Esophagus squamous epithelium (tissue), 5 donors: ENCODE measurements at regions not wholly inside any gene's neighbourhood (a gene's known extent, or its start where the extent isn't known, plus 50 kb on each side); places are given as distances from the start of the nearest gene placed in this dataset.

Experiments used
- DNase-seq: peaks from one replicate; lab custom pipeline; 2025; lab: John Stamatoyannopoulos, UW
- H3K27ac ChIP-seq, 4 donors: fragments of 200-600 bp; sonication (generic); one replicate each; pipeline ENCODE4 v1.5.1; 2016 to 2019; ENCODE audit warnings: mild to moderate bottlenecking in 1 of 4
- H3K27me3 ChIP-seq, 4 donors: fragments of 200-600 bp; sonication (generic); 1 replicate in 3 of 4; 2 replicates in 1 of 4; pipeline versions ENCODE4 v1.5.1 to v1.6.0; 2017 to 2021; ENCODE audit warnings: antibody characterized with exemption in 1 of 4
- H3K36me3 ChIP-seq, 3 donors: fragments of 200-600 bp; sonication (generic); one replicate each; pipeline ENCODE4 v1.5.1; 2016 to 2019
- H3K4me1 ChIP-seq, 3 donors: fragments of 200-600 bp; sonication (generic); one replicate each; pipeline ENCODE4 v1.5.1; 2017 to 2019
- H3K4me3 ChIP-seq, 4 donors: fragments of 200-600 bp; sonication (generic); 1 replicate in 3 of 4; 2 replicates in 1 of 4; pipeline ENCODE4 v1.5.1; 2016 to 2019; ENCODE audit warnings: mild to moderate bottlenecking in 2 of 4, moderate library complexity in 1 of 4
- H3K9me3 ChIP-seq, 3 donors: fragments of 200-600 bp; sonication (generic); one replicate each; pipeline ENCODE4 v1.5.1; 2016 to 2019
- CTCF ChIP-seq, 6 experiments: fragments of 450-650 bp in 4 of 6; fragments of 200-600 bp in 2 of 6; sonication (generic) in 2 of 6; IDR thresholded peaks; one replicate each; pipeline ENCODE4 v1.5.1; 2016 to 2019; ENCODE audit warnings: antibody characterized with exemption in 6 of 6, mild to moderate bottlenecking in 4 of 6, moderate library complexity in 4 of 6
- POLR2A ChIP-seq, 4 donors: fragments of 450-650 bp; IDR thresholded peaks; one replicate each; pipeline ENCODE4 v1.6.1; 2017; ENCODE audit warnings: antibody characterized with exemption in 4 of 4, mild to moderate bottlenecking in 4 of 4, moderate library complexity in 3 of 4
- WGBS, 2 donors: methylation state at CpG; one replicate each; pipeline ENCODE4 v1.1.5; 2018; 5-methylcytosine and 5-hydroxymethylcytosine counted together
- intact Hi-C: fragments of 100-400 bp; cut with DNase I; formaldehyde crosslinking; loops from one replicate; pipeline ENCODE4 v1.15.0; 2022
- donor health status: DM: yes; HTN: yes; CAD: no.

- H3K4me1 ChIP-seq = no peaks in the 10 kb centered on the region
- intact Hi-C loops = no loop called here
- no peak overlapping the region for H3K27ac ChIP-seq
- DNase-seq = no peak
- H3K36me3 ChIP-seq = no peaks in the 10 kb centered on the region
- H3K27me3 ChIP-seq = no peaks in the 10 kb centered on the region
- H3K4me3 ChIP-seq = no peak overlapping the region
- TF ChIP-seq CTCF (IDR thresholded peaks at IDR 0.05) (no peak), POLR2A (IDR thresholded peaks at IDR 0.05) (no peak)
- WGBS, 2 donors = 88 to 92% methylated on average over 6 of the region's 6 CpGs
- peaks cover 0 to 12% (median 0%) of the 10 kb centered on the region in 3 donors for H3K9me3 ChIP-seq
Observed at GRCh38 chr2:4454907-4455306, 751.5 kb downstream of the DCDC2C start.

- Histone ChIP-seq H3K4me1 (no peaks in the 10 kb centered on the region), H3K9me3 (peaks cover 0 to 12% (median 0%) of the 10 kb centered on the region in 3 donors), H3K4me3 (no peak overlapping the region), H3K27ac (no peak overlapping the region), H3K27me3 (no peaks in the 10 kb centered on the region), H3K36me3 (no peaks in the 10 kb centered on the region)
- TF ChIP-seq POLR2A (IDR thresholded peaks at IDR 0.05) = no peak
- TF ChIP-seq CTCF (IDR thresholded peaks at IDR 0.05) = no peak
- intact Hi-C loops = no loop called here
- DNase-seq = no peak
- WGBS, 2 donors = 79 to 83% methylated on average over 3 of the region's 3 CpGs
Observed at GRCh38 chr2:4455486-4456155, 752.2 kb downstream of the DCDC2C start.

DNA sequence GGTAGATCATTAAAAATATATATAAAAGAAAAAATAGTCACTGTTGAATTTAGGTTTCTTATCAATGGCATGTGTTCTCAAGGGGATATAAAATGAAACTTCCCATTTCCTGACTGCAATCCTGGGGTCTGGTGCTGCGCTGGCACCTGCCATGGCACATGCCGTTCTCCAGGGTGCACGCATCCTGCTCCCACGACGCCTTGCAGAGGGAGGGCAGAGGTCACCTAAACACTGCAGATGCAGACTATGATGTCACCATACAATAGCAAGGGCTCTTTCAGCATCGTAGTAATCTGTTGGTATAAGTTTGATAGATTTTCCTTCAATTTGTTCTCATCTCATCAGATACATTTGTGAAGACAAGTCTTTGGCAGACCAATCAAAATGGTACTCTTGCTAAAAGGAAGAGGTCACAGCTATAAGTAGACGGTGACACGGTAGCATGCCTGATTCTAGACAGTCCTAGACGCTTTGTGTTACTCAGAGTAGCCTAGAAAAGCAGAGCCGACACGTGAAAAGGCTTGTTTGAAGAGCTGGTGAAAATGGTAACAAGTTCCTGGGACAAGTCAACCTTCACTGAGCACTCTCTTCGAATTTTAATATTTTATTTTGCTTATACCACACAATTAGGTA lies 761.4 kb downstream of the DCDC2C start:
- Histone ChIP-seq H3K4me1 (no peaks in the 10 kb centered on the region), H3K36me3 (no peaks in the 10 kb centered on the region), H3K9me3 (no peaks in the 10 kb centered on the region), H3K27me3 (no peaks in the 10 kb centered on the region), H3K27ac (no peak overlapping the region), H3K4me3 (no peak overlapping the region)
- DNase-seq = no peak
- TF ChIP-seq CTCF (IDR thresholded peaks at IDR 0.05) (no peak), POLR2A (IDR thresholded peaks at IDR 0.05) (no peak)
- intact Hi-C loops = no loop called here
- WGBS, 2 donors = 63 to 68% methylated on average over 12 of the region's 12 CpGs

GRCh38 chr2:4465671-4466070 lies 762.3 kb downstream of the DCDC2C start:
- TF ChIP-seq POLR2A (IDR thresholded peaks at IDR 0.05) = no peak
- TF ChIP-seq CTCF (IDR thresholded peaks at IDR 0.05) = no peak
- 42 to 50% methylated on average over 3 of the region's 3 CpGs for WGBS, 2 donors

GRCh38 chr2:4475618-4476017 lies 772.2 kb downstream of the DCDC2C start:
- no peak overlapping the region for H3K4me3 ChIP-seq
- intact Hi-C loops = no loop called here
- no peak overlapping the region for H3K27ac ChIP-seq
- no peak for TF ChIP-seq POLR2A (IDR thresholded peaks at IDR 0.05)
- no peaks in the 10 kb centered on the region for H3K4me1 ChIP-seq
- no peaks in the 10 kb centered on the region for H3K27me3 ChIP-seq
- H3K36me3 ChIP-seq = no peaks in the 10 kb centered on the region
- H3K9me3 ChIP-seq = peaks cover 0 to 36% (median 0%) of the 10 kb centered on the region in 3 donors
- no peak for DNase-seq

More at GRCh38 chr2:4465671-4466070, 762.3 kb downstream of the DCDC2C start:
- no peak for DNase-seq
- Histone ChIP-seq H3K4me3 (no peak overlapping the region), H3K4me1 (no peaks in the 10 kb centered on the region), H3K27ac (no peak overlapping the region), H3K27me3 (no peaks in the 10 kb centered on the region), H3K36me3 (no peaks in the 10 kb centered on the region), H3K9me3 (no peaks in the 10 kb centered on the region)
- intact Hi-C loops = no loop called here
